ENCODE measurements at regions not wholly inside any gene's neighbourhood (a gene's known extent, or its start where the extent isn't known, plus 50 kb on each side); places are given as distances from the start of the nearest gene placed in this dataset.

DNA sequence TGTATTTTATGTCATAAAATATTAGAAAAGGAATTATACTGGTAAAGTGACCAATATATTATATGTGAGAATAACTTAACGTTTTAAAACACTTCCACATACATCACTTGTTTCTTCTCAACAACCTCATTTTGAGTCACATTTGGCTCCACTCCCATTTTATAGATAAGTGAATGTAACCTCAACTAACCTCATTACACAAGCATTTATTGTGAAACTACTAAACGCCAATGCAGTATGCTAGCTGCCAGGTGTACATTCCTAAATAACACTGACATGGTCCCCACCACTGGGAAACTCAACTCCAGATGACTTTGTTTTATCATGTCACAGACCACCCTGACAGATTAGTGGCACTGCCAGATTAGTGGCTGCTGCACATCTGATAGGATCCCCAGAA is 249.7 kb upstream of the CNTN4 start:
- H3K4me3 ChIP-seq (ENCODE audit: low read depth, low read length), result no peak overlapping the region
- H3K36me3 ChIP-seq (replicated peaks), result no peaks in the 10 kb centered on the region
- TF ChIP-seq, protein P1, sequence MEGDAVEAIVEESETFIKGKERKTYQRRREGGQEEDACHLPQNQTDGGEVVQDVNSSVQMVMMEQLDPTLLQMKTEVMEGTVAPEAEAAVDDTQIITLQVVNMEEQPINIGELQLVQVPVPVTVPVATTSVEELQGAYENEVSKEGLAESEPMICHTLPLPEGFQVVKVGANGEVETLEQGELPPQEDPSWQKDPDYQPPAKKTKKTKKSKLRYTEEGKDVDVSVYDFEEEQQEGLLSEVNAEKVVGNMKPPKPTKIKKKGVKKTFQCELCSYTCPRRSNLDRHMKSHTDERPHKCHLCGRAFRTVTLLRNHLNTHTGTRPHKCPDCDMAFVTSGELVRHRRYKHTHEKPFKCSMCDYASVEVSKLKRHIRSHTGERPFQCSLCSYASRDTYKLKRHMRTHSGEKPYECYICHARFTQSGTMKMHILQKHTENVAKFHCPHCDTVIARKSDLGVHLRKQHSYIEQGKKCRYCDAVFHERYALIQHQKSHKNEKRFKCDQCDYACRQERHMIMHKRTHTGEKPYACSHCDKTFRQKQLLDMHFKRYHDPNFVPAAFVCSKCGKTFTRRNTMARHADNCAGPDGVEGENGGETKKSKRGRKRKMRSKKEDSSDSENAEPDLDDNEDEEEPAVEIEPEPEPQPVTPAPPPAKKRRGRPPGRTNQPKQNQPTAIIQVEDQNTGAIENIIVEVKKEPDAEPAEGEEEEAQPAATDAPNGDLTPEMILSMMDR (IDR thresholded peaks at IDR 0.05; ENCODE audit: low read depth, low read length, missing control alignments), result no peak
- H3K27ac ChIP-seq, result no peak overlapping the region
- no peaks in the 10 kb centered on the region for H3K27me3 ChIP-seq (replicated peaks)
- in situ Hi-C loops (cut with HindIII; ENCODE audit: low pct_ligation_motif_present, low sequenced_read_pairs), result no loop called here
- no peak for DNase-seq

DNA sequence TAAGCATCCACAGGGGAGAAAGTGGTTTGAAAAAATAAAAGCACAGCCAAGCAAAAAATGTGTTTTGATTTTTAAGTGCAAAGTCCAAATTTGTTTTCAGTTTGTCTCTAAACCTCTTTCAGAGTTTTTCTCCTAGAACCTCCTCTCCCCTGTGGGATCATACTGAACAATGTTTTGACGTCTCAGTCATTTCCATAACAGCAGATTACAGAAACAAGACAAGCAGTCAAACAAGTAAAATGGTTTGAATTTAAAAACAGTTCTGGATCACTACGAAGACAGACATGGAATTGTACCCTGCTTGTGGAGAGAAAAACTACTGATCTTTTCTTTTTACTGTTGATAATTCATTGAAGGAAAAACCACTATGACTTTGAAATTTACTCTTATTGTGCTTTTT is 245.7 kb upstream of the CNTN4 start:
- in situ Hi-C loops (cut with HindIII; ENCODE audit: low pct_ligation_motif_present, low sequenced_read_pairs), result no loop called here
- H3K27me3 ChIP-seq (replicated peaks), result no peaks in the 10 kb centered on the region
- no peak for DNase-seq
- TF ChIP-seq, protein P1 (IDR thresholded peaks at IDR 0.05; ENCODE audit: low read depth, low read length, missing control alignments), result no peak
- H3K36me3 ChIP-seq (replicated peaks), result no peaks in the 10 kb centered on the region
- H3K4me3 ChIP-seq (ENCODE audit: low read depth, low read length), result no peak overlapping the region
- no peak overlapping the region for H3K27ac ChIP-seq

DNA sequence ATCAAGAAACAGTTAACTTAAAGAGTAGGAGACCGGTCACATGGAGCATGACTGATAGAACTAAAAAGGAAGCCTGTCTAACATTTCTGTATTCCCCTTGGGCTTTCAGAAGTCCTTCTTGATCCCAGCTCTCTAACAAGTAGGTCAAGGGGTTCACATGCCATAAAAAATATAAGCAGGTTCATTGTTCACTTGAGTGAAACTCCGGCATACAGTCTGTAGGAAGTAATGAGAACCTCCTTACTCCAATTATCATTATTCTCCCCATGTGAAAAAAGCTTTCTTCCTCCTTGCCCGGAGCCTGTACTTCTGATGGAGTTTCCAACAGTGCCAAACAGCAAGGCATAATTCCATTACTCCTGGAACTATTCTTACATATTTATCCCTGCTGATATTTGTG is 242.8 kb upstream of the CNTN4 start:
- H3K27ac ChIP-seq, result no peak overlapping the region
- TF ChIP-seq, protein P1 (IDR thresholded peaks at IDR 0.05; ENCODE audit: low read depth, low read length, missing control alignments), result no peak
- no peaks in the 10 kb centered on the region for H3K36me3 ChIP-seq (replicated peaks)
- in situ Hi-C loops (cut with HindIII; ENCODE audit: low pct_ligation_motif_present, low sequenced_read_pairs), result no loop called here
- no peaks in the 10 kb centered on the region for H3K27me3 ChIP-seq (replicated peaks)
- no peak for DNase-seq
- no peak overlapping the region for H3K4me3 ChIP-seq (ENCODE audit: low read depth, low read length)

DNA sequence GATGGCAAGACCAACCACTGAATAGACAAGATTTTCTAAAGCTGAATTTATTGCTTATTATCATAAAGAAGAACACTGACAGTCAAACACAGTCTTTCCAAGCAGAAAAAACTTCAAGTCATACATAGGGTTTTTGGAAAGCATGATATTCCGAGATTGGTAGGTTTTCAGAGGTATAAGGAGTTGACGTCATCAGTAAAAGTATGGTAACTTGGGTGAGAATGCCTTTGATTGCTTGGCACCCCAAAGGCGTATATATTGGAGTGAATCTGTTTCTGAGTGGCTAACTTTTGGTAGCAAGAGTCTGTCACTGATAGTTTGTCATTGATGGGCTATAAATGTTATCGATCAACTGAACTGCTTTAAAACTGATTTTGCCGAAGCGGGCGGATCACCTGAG is 227.9 kb upstream of the CNTN4 start:
- Histone ChIP-seq H3K4me3 (ENCODE audit: low read depth, low read length) (no peak overlapping the region), H3K27ac (no peak overlapping the region), H3K36me3 (replicated peaks) (no peaks in the 10 kb centered on the region), H3K27me3 (replicated peaks) (no peaks in the 10 kb centered on the region)
- no peak for DNase-seq
- TF ChIP-seq, protein P1 (IDR thresholded peaks at IDR 0.05; ENCODE audit: low read depth, low read length, missing control alignments), result no peak
- in situ Hi-C loops (cut with HindIII; ENCODE audit: low pct_ligation_motif_present, low sequenced_read_pairs), result no loop called here

DNA sequence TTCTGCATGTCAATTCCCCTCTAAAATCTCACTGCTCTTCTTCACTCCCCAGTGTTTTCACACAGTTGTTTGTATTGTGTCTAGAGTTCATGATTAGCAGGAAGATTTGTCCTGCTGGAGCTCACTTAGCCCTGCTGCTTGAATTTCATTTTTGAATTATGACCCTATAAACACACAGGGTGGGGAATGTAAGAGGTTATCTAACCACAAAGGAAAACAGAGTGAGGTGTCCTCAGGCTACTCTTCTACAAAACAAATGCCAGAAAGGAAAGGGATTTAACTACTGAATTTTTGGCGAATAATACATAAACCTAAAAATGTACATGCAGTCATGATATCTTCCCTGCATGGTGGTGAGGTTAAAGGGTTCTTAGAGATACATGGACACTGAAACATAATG is 215.1 kb upstream of the CNTN4 start:
- H3K4me3 ChIP-seq (ENCODE audit: low read depth, low read length), result no peak overlapping the region

DNA sequence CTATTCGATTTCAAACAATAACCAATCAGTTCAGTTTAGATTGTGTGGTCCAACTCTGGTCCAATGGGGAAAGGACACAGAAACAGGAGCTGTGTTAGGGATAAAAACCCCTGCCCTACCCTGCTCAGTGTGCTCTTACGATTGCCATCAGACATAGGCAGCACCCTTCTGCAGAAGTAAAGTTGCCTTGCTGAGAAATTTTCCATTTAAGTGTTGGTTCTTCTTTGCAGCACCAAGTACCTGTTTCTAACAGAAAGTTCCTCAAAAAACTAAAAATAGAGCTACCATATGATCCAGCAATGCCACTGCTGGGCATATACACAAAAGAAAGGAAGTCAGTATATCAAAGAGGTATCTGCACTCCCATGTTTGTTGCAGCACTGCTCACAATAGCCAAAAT is 206.2 kb upstream of the CNTN4 start:
- no peaks in the 10 kb centered on the region for H3K36me3 ChIP-seq (replicated peaks)
- TF ChIP-seq, protein P1 (IDR thresholded peaks at IDR 0.05; ENCODE audit: low read depth, low read length, missing control alignments), result no peak
- H3K27me3 ChIP-seq (replicated peaks), result no peaks in the 10 kb centered on the region
- in situ Hi-C loops (cut with HindIII; ENCODE audit: low pct_ligation_motif_present, low sequenced_read_pairs), result no loop called here
- DNase-seq, result no peak
- no peak overlapping the region for H3K27ac ChIP-seq
- H3K4me3 ChIP-seq (ENCODE audit: low read depth, low read length), result no peak overlapping the region

More for the DNA sequence above, 215.1 kb upstream of the CNTN4 start:
- Histone ChIP-seq H3K27me3 (replicated peaks) (no peaks in the 10 kb centered on the region), H3K36me3 (replicated peaks) (no peaks in the 10 kb centered on the region), H3K27ac (no peak overlapping the region)
- in situ Hi-C loops (cut with HindIII; ENCODE audit: low pct_ligation_motif_present, low sequenced_read_pairs), result no loop called here
- TF ChIP-seq, protein P1 (IDR thresholded peaks at IDR 0.05; ENCODE audit: low read depth, low read length, missing control alignments), result no peak
- no peak for DNase-seq
